ENCODE measurements at regions not wholly inside any gene's neighbourhood (a gene's known extent, or its start where the extent isn't known, plus 50 kb on each side); places are given as distances from the start of the nearest gene placed in this dataset.

DNA sequence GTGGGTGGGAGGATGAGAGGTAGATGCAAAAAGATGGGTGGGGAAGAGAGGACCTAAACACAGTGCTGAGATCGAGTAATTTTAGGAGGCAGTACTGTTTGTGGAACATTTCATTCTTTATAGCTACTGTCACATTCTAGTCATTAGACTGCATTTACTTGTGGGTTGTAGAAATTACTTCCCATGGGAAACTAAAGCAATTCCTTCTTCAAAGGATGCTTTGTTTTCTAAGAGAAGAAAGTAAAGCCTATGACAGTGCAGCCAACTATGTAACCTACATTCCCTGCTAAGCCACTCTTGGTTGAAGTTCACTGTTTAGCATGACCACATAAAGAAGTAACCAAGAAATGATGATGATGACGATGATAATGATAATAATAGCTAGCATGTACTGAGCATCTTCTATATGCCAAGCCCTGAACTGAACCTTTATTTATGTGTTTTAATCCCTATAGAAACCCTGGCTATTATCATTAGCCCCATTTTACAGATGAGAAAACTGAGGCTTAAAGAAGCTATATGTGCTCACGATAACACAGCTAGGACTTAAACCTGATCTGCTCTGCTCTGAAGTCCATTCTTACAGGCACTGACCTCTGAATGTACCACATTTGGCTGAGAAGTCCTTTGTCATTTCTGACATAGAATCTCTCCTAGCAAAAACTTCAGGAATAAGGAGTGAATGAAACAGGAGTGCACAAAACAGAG is 114.5 kb upstream of the KIT start:
- no peak for TF ChIP-seq CTCF (IDR thresholded peaks at IDR 0.05; ENCODE audit: extremely low read depth in 1 of 2, insufficient read depth in 1 of 2, low read depth in 1 of 2, low read length in 2 of 2)
- no peak for TF ChIP-seq EZH2 (IDR thresholded peaks at IDR 0.05; ENCODE audit: borderline replicate concordance, low read depth, low read length, severe bottlenecking)
